HepG2 (cell line): ENCODE measurements at regions not wholly inside any gene's neighbourhood (a gene's known extent, or its start where the extent isn't known, plus 50 kb on each side); places are given as distances from the start of the nearest gene placed in this dataset.

Source experiments
- ATAC-seq: fragments of 200-7000 bp; cut with Tn5 transposase; 3 replicates; pipeline ENCODE4 v1.9.1; 2020; ENCODE audit warnings: mild to moderate bottlenecking, moderate library complexity
- BruUV-seq: library from RNA; stranded (reverse); fragments of 400-500 nt; replicated peaks from 2 replicates; lab custom pipeline; 2021; lab: Mats Ljungman, UMichigan
- CTCF ChIA-PET: fragments of 300-600 bp; formaldehyde crosslinking; extraction: SDS; loops from one replicate; lab custom pipeline; 2021; ENCODE audit warnings: low total read pairs, inconsistent platforms, low intra/inter-chr PET ratio; lab: Yijun Ruan, JAX
- POLR2A ChIA-PET: fragments of 350-600 bp; sonication (Branson Sonifier 250); formaldehyde crosslinking; loops from one replicate; lab custom pipeline; 2020; ENCODE audit warnings: antibody characterized with exemption, inconsistent platforms; lab: Yijun Ruan, JAX
- DNase-seq: peaks from one replicate; pipeline ENCODE4 v3.0.0-alpha.2; 2015; ENCODE audit warnings: low spot score
- FAIRE-seq: peaks from 3 replicates; lab custom pipeline; 2011; peaks lifted over from hg19 to GRCh38; lab: Jason Lieb, UNC
- H2AFZ ChIP-seq: one replicate; pipeline ENCODE4 v1.6.1; 2011; ENCODE audit warnings: low read length, inconsistent platforms
- H3K27ac ChIP-seq: fragments of 300-600 bp; 3 replicates; pipeline ENCODE4 v1.8.0; 2011; ENCODE audit warnings: mixed run types, mild to moderate bottlenecking, mixed read lengths, low read length, inconsistent platforms; ENCODE audit not compliant: insufficient read depth; ENCODE audit errors: extremely low read length
- H3K27me3 ChIP-seq, 2 experiments: fragments of 200-600 bp in 1 of 2; 2 replicates in 1 of 2; 3 replicates in 1 of 2; pipeline versions ENCODE4 v1.6.0 to v1.8.0; 2011; ENCODE audit warnings: low read length in 2 of 2, mild to moderate bottlenecking in 2 of 2, moderate library complexity in 2 of 2, inconsistent platforms in 1 of 2; ENCODE audit not compliant: insufficient read depth in 2 of 2, control insufficient read depth in 1 of 2
- H3K36me3 ChIP-seq, 2 experiments: fragments of 200-600 bp in 1 of 2; replicated peaks in 1 of 2; 2 replicates in 1 of 2; 3 replicates in 1 of 2; pipeline versions ENCODE4 v1.5.1 to v1.8.0; 2011; ENCODE audit warnings: low read length in 2 of 2, inconsistent platforms in 1 of 2; ENCODE audit not compliant: insufficient read depth in 2 of 2, control insufficient read depth in 1 of 2
- H3K4me1 ChIP-seq: 2 replicates; pipeline ENCODE4 v1.5.1; 2012; ENCODE audit warnings: low read length, inconsistent platforms; ENCODE audit not compliant: insufficient read depth
- H3K4me2 ChIP-seq: 2 replicates; pipeline ENCODE4 v1.6.0; 2011; ENCODE audit warnings: low read depth, low read length, inconsistent platforms
- H3K4me3 ChIP-seq, 3 experiments: fragments of 200-600 bp in 1 of 3; sonication (generic), shearing (Covaris generic) in 1 of 3; replicated peaks in 1 of 3; 2 replicates each; pipeline ENCODE4 v1.5.1; 2011 to 2016; ENCODE audit warnings: low read length in 3 of 3, inconsistent platforms in 2 of 3, low read depth in 2 of 3, mild to moderate bottlenecking in 2 of 3, control low read depth in 1 of 3, mixed read lengths in 1 of 3; ENCODE audit not compliant: insufficient read depth in 1 of 3
- H3K79me2 ChIP-seq: one replicate; pipeline ENCODE4 v1.6.1; 2011; ENCODE audit warnings: low read length, inconsistent platforms; ENCODE audit not compliant: insufficient read depth
- H3K9ac ChIP-seq: 2 replicates; pipeline ENCODE4 v1.6.0; 2011; ENCODE audit warnings: mild to moderate bottlenecking, low read depth, low read length, inconsistent platforms; ENCODE audit not compliant: insufficient read depth
- H3K9me3 ChIP-seq: 2 replicates; pipeline ENCODE4 v1.5.1; 2012; ENCODE audit warnings: mild to moderate bottlenecking, low read length
- H4K20me1 ChIP-seq: 2 replicates; pipeline ENCODE4 v1.6.0; 2011; ENCODE audit warnings: inconsistent platforms, mild to moderate bottlenecking, low read length, moderate library complexity; ENCODE audit not compliant: insufficient read depth
- ATF7-NPFF ChIP-seq: sonication (generic); formaldehyde crosslinking; IDR thresholded peaks from 2 replicates; pipeline ENCODE4 v1.8.1; 2023; ENCODE audit warnings: mild to moderate bottlenecking, low read depth, missing genetic modification reagents, moderate library complexity
- CEBPB ChIP-seq: IDR thresholded peaks from 2 replicates; pipeline ENCODE4 v1.6.1; 2011; ENCODE audit warnings: low read depth, low read length, improper control_type of control experiment, borderline replicate concordance
- DNMT1 ChIP-seq: sonication (generic); formaldehyde crosslinking; IDR thresholded peaks from 2 replicates; pipeline ENCODE4 v1.5.1; 2020; ENCODE audit warnings: mild to moderate bottlenecking, missing genetic modification reagents
- GFI1 ChIP-seq: sonication (generic); formaldehyde crosslinking; IDR thresholded peaks from 2 replicates; pipeline ENCODE4 v1.5.0; 2020; ENCODE audit warnings: missing genetic modification reagents, mild to moderate bottlenecking, borderline replicate concordance
- GLI4 ChIP-seq: sonication (generic); formaldehyde crosslinking; IDR thresholded peaks from 2 replicates; pipeline ENCODE4 v1.5.1; 2020; ENCODE audit warnings: missing genetic modification reagents, mild to moderate bottlenecking, moderate library complexity, borderline replicate concordance
- KAT8 ChIP-seq: IDR thresholded peaks from 2 replicates; pipeline ENCODE4 v1.6.1; 2016; ENCODE audit warnings: missing genetic modification reagents, missing compliant biosample characterization
- KLF16 ChIP-seq, 2 experiments: sonication (generic) in 1 of 2; formaldehyde crosslinking in 1 of 2; IDR thresholded peaks; 2 replicates each; pipeline versions ENCODE4 v1.6.1 to v1.8.0; 2016 to 2023; ENCODE audit warnings: missing genetic modification reagents in 2 of 2, missing compliant biosample characterization in 1 of 2
- MAFF ChIP-seq: IDR thresholded peaks from 2 replicates; pipeline ENCODE4 v1.6.1; 2011; ENCODE audit warnings: low read depth, low read length, improper control_type of control experiment
- NFYC ChIP-seq: IDR thresholded peaks from 2 replicates; pipeline ENCODE4 v1.6.1; 2016; ENCODE audit warnings: missing genetic modification reagents, missing compliant biosample characterization
- NKX3-1 ChIP-seq: sonication (generic); formaldehyde crosslinking; IDR thresholded peaks from 2 replicates; pipeline ENCODE4 v1.5.0; 2020; ENCODE audit warnings: missing genetic modification reagents
- NR1H2 ChIP-seq: sonication (generic); formaldehyde crosslinking; IDR thresholded peaks from 2 replicates; pipeline ENCODE4 v1.8.1; 2022; ENCODE audit warnings: low read depth, missing genetic modification reagents, borderline replicate concordance
- SYNCRIP ChIP-seq: fragments of 200-400 bp; formaldehyde crosslinking; IDR thresholded peaks from 2 replicates; pipeline ENCODE4 v1.6.1; 2018; ENCODE audit warnings: mild to moderate bottlenecking, low read depth, low read length; ENCODE audit not compliant: insufficient read depth
- ZBTB34 ChIP-seq: sonication (generic); formaldehyde crosslinking; IDR thresholded peaks from 2 replicates; pipeline ENCODE4 v1.8.0; 2022; ENCODE audit warnings: mild to moderate bottlenecking, missing genetic modification reagents
- ZNF337 ChIP-seq: sonication (generic); formaldehyde crosslinking; IDR thresholded peaks from 2 replicates; pipeline ENCODE4 v1.5.1; 2020; ENCODE audit warnings: missing genetic modification reagents, low read depth, mild to moderate bottlenecking, borderline replicate concordance
- ZNF563 ChIP-seq: sonication (generic); formaldehyde crosslinking; IDR thresholded peaks from 2 replicates; pipeline ENCODE4 v1.8.0; 2022; ENCODE audit warnings: mild to moderate bottlenecking, moderate library complexity, missing genetic modification reagents
- ZNF768 ChIP-seq: sonication (generic); formaldehyde crosslinking; IDR thresholded peaks from 2 replicates; pipeline ENCODE4 v1.4.0; 2020; ENCODE audit warnings: missing genetic modification reagents
- WGBS: methylation state at CpG from one replicate; pipeline ENCODE4 v1.1.6; 2017; ENCODE audit warnings: low lambda C conversion rate; 5-methylcytosine and 5-hydroxymethylcytosine counted together
- in situ Hi-C: cut with HindIII; loops from 2 replicates; pipeline ENCODE4 v1.10.0; 2017; ENCODE audit warnings: low pct_unique_long_range_greater_than_20kb; ENCODE audit not compliant: extremely low pct_ligation_motif_present
- intact Hi-C: fragments of 100-400 bp; cut with micrococcal nuclease; formaldehyde crosslinking; loops from one replicate; pipeline ENCODE4 v1.10.0; 2022; ENCODE audit not compliant: unreplicated experiment
- TF ChIP-seq, protein P1 (sequence below): sonication (generic); formaldehyde crosslinking; IDR thresholded peaks from 2 replicates; pipeline ENCODE4 v1.5.0; 2020; ENCODE audit warnings: mild to moderate bottlenecking, missing genetic modification reagents

- TF ChIP-seq CEBPB, result 0 out of 2 replicates have a peak, but pooled peaks have one; percentile 13
- TF ChIP-seq SYNCRIP, result no peak
- Histone ChIP-seq H2AFZ (no peak overlapping the region), H3K4me3 (no peak overlapping the region), H3K27ac (no peak overlapping the region), H3K9me3 (no peaks in the 10 kb centered on the region), H3K79me2 (no peaks in the 10 kb centered on the region), H3K27me3 (no peaks in the 10 kb centered on the region), H3K36me3 (no peaks in the 10 kb centered on the region), H3K4me2 (no peak overlapping the region), H3K9ac (no peak overlapping the region), H3K4me1 (peaks cover 8% of the 10 kb centered on the region), H4K20me1 (no peaks in the 10 kb centered on the region)
- in situ Hi-C loops (no loop called here), intact Hi-C loops (no loop called here)
- POLR2A ChIA-PET, result interaction anchor here (0.9 to 2.6 kb wide), 3 partner anchors 9 to 70 kb away, joined by 4 to 8 read pairs (median 7); no protein-coding TSS in a partner anchor
- ATAC-seq, result no peak
- no peak for FAIRE-seq
- DNase-seq, result no peak
- BruUV-seq, result no TSS peak
- CTCF ChIA-PET, result no interaction called here
- 92% methylated on average over 2 of the region's 2 CpGs for WGBS
These were observed 71.1 kb upstream of the FOXQ1 start for GRCh38 chr6:1240766-1241318.

DNA sequence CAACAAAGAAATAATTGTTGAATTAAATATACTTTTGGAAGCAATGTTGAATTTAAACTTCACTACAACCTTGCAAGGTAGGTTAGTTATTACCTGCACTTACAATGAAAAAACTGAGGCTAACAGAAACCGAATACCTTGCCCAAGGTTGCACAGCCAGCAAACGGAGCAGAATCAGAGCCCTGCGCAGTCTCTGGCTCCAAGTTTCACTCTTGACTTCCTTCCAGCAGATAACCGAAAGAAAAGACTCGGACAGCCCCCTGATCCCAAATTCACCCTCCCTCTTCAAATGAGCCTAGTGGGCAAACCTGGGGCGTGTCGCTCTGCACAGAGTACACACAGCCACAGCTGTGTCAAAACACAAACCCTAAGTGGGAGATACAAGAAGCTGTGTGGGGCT is 72.1 kb upstream of the FOXQ1 start:
- Histone ChIP-seq H3K9me3 (no peaks in the 10 kb centered on the region), H3K79me2 (no peaks in the 10 kb centered on the region), H3K4me2 (no peak overlapping the region), H3K27ac (no peak overlapping the region), H3K4me3 (no peak overlapping the region), H3K36me3 (no peaks in the 10 kb centered on the region), H3K9ac (no peak overlapping the region), H3K27me3 (no peaks in the 10 kb centered on the region), H4K20me1 (no peaks in the 10 kb centered on the region), H2AFZ (no peak overlapping the region), H3K4me1 (peaks cover 8% of the 10 kb centered on the region)
- POLR2A ChIA-PET, result interaction anchor here (0.9 to 2.4 kb wide), 3 partner anchors 8 to 28 kb away, joined by 4 to 7 read pairs (median 7); no protein-coding TSS in a partner anchor
- BruUV-seq, result no TSS peak
- no peak for DNase-seq
- intact Hi-C loops, result no loop called here
- in situ Hi-C loops, result no loop called here
- CTCF ChIA-PET, result no interaction called here
- TF ChIP-seq, protein P1, sequence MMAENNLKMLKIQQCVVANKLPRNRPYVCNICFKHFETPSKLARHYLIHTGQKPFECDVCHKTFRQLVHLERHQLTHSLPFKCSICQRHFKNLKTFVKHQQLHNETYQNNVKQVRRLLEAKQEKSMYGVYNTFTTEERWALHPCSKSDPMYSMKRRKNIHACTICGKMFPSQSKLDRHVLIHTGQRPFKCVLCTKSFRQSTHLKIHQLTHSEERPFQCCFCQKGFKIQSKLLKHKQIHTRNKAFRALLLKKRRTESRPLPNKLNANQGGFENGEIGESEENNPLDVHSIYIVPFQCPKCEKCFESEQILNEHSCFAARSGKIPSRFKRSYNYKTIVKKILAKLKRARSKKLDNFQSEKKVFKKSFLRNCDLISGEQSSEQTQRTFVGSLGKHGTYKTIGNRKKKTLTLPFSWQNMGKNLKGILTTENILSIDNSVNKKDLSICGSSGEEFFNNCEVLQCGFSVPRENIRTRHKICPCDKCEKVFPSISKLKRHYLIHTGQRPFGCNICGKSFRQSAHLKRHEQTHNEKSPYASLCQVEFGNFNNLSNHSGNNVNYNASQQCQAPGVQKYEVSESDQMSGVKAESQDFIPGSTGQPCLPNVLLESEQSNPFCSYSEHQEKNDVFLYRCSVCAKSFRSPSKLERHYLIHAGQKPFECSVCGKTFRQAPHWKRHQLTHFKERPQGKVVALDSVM (CRISPR knock-in tag), result no peak
- TF ChIP-seq ZNF337 (CRISPR knock-in tag), result no peak
- no peak for TF ChIP-seq ZNF563 (CRISPR knock-in tag)
- TF ChIP-seq NFYC (CRISPR knock-in tag), result no peak
- no peak for TF ChIP-seq GFI1 (CRISPR knock-in tag)
- TF ChIP-seq GLI4 (CRISPR knock-in tag), result no peak
- TF ChIP-seq ATF7-NPFF (CRISPR knock-in tag), result no peak
- TF ChIP-seq DNMT1 (CRISPR knock-in tag), result no peak
- no peak for TF ChIP-seq KLF16 (CRISPR knock-in tag; IDR thresholded peaks at IDR 0.05)
- TF ChIP-seq NR1H2 (CRISPR knock-in tag), result no peak
- TF ChIP-seq KAT8 (CRISPR knock-in tag), result no peak
- no peak for TF ChIP-seq NKX3-1 (CRISPR knock-in tag)
- TF ChIP-seq MAFF, result no peak
- TF ChIP-seq ZBTB34 (CRISPR knock-in tag), result no peak
- no peak for TF ChIP-seq ZNF768
- WGBS, result 96% methylated on average over 7 of the region's 7 CpGs
- ATAC-seq, result no peak
- no peak for FAIRE-seq
